ENCODE measurements at regions not wholly inside any gene's neighbourhood (a gene's known extent, or its start where the extent isn't known, plus 50 kb on each side); places are given as distances from the start of the nearest gene placed in this dataset.

DNA sequence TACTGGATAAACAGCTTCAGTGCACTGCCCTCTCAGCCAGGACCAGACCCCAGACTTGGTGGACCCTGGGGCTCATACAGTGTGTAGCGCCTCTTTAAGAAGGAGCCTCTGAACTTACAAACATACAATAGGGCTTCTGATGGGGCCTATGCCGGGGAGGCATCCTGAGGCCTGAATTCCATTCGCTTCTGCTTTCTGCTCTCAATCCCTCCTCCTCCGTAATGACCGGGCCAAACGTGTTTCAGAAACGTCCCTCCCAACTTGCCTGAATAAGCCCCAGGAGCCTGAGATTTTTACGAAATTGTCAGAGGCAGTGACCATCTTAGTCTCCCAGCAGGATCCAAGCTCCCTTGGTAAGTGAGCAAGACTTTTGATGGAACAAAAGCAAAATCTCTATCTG lies 128.1 kb upstream of the BOD1 start:
- no peak for DNase-seq

DNA sequence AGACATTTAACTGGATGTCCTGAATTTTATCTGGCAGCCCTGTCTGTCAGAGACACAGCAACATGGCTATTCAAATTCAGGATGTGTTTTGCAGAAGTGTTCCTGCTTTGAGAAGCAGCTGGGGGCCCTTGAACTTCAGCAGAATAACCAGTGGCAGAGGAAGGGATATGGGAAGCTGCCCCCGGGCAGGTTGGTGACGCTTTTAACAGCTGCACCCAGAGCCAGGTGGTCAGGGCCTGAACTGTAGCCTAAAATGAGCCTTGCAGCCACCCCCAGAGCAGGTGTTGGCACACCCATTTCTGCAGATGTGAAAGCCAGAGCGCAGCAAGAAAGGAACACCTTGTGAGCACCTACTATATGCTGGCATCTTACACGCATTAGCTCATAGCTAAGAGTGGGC lies 128.7 kb upstream of the BOD1 start:
- no peak for DNase-seq

DNA sequence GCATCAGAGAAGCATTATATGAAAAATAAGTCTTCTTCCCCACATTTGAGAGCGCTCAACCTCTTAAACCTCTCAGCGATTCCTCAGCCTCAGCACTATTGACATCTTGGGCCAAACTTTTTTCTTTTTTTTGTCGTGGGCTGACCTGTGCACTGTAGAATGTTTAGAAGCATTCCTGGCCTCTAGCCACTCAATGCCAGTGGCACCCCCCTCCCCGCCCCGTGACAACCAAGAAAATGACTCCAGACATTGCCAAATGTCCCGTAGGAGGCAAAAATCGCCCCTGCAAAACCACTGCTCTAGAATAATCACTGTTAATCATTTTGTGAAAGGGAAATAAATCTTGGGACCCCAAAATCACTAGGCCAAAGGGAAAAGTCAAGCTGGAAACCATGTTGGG lies 129.1 kb upstream of the BOD1 start:
- DNase-seq = no peak

DNA sequence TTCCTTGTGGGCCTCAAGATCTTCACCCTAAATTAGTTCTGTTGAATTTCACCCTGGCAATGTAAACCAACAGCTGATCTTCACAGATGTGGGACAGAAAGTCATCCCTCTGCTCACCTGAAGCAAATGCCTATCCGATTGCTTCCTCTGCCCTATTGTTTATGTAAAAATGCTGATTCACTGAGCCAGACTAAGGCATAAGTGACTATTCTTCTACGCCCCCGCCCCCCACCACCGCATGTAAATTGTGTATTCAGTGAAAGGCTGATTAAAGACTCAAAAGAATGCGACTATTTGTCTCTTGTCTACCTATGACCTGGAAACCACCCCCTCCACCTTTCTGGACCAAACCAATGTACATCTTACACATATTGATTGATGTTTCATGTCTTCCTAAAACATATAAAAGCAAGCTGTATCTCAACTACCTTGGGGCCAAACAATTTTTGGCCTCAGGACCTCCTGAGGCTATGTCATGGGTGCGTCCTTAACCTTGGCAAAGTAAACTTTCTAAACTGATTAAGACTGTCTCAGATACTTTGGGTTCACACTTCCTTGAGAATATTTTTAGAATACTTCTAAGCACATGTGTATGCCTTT lies 129.7 kb upstream of the BOD1 start:
- DNase-seq = no peak

DNA sequence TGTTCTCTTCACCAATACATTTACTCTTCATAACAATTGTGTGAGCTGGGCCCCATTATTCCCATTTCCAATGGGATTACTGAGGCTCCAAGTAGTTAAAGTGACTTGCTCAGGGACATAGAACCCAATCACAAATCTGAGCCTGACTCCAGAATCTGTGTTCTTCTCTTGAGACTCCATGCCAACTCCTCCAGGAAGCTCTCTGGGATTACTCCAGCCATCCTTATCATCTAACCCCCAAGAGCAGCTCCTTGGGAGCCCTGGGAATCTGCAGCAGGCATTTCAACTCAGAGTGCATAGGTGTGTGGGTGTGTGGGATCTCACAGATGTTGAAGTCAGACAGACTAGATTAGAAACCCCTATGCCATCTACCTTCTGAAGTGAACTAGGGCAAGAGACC lies 131.4 kb upstream of the BOD1 start:
- DNase-seq = no peak

DNA sequence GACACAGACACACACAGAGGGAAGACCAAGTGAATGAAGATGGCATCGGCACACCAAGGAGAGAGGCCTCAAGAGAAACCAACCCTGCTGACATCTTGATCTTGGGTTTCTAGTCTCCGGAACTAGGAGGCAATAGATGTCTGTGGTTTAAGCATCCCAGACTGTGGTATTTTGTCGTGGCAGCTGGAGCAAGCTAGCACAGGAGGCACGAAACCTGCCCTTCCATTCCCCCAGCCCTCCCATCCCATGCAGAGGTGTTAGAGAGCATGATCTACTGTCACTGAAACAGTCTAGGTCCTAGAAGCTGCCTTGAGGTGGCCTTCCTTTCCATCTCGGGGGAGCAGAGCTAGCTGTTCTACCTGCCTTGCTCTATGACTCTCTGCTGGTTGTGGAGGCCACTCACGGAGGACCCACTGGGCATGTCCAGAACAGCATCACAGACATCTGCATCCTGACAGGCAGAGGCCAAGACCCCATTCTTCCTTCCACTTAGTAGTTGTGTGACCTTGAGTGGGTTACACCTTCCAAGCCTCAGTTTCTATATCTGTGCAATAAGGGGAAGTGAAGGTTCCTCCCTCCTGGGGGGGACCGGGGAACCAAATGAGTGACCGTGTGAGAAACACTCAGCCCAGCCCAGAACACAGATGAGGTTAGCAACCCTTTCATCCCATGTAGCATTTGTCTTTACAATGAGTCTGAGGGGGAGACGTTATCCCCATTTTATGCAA lies 134.3 kb upstream of the BOD1 start:
- no peak for DNase-seq

DNA sequence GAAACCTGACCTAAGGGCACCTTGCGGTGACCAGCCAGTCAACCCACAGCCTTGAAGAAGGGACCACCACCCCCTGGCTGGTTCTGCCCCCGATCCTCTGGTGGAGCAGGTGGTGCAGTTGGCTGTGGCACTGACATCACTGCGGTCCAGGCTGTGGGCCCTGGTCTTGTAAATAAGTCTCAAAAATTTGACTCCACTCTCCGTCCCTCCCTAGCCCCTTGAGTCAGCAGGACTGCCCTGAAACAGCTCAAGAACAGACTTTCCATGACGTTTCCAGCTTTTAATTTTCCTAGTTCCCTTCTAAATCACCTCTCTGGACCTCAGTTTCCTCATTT lies 134.8 kb upstream of the BOD1 start:
- DNase-seq = no peak

DNA sequence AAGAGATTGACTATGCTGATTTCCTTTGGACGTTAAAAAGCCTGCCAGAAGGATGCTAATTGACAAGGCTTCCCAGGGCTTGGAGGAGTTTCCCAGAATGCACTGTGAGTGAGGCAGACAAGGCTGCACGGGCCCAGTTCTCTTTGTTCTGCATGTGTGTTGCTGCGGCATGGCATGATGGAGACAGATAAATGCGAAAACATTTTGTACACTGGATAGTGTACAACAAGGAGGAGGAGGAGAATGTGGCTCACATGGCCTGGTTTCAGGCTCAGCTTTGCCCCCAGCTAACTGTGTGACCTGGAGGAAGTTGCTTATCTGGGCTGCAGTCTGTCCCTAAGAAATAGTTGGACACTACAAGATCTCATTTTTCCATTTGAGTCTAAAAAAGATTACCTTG lies 135.5 kb upstream of the CPEB4 start:
- no peak for DNase-seq

DNA sequence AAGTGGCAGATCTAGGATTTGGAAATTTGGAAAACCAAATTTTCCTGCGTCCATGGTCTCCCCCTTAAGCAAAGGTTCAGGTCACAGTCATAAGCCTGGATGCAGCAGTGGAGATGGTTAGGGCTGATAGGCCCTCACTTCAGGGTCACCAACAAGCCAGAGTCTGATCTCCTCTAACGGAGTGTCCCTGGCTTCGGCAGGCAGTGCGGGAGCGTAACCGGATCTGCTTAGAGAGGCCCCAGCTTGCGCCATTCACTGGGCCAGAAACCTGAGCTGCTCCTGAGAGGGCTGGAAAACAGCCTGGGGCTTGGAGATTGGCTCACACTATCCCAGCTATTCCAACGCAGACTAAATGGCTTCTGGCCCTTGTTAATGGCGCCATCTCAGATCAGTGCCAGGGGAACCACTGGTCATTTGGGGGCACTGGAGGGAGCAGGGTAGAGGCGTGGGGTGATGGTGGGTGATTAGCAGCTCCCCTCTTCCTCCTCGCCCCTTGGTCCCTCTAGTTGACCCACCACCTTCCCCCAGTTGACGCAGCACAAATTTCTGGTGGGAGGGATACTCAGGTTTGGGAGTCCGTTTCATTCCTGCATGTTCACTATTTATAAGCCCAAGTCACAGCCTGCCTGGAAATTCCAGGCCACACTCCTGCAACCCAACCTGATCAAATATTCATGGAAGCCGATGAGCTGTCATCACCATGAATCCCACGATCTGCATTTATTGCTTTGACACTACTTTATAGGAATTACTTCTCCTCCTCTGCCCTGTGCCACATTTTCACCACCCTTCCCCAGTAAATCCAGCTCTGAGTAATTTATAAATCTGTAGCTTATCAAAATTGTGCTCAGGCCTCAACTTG lies 134.6 kb upstream of the CPEB4 start:
- no peak for DNase-seq

DNA sequence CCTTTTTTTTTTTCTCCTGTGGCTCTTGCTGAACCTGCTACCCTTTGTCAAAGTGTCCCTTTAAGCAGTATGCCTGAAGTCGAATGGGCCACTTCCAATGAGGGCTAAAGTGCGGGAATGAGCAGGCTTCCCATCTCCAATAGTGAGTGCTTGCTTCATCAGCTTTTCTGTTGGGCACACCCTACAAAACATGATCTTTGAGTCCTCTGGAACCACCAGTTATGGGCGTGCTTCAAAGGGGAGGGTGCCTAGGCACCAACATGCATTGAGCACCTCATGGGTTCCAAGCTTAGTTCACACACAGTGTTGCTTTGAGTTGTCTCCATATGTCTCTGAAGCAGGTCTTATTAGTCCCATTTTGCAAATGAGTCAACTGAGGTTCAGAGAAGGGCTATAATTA lies 132.8 kb upstream of the CPEB4 start:
- no peak for DNase-seq

DNA sequence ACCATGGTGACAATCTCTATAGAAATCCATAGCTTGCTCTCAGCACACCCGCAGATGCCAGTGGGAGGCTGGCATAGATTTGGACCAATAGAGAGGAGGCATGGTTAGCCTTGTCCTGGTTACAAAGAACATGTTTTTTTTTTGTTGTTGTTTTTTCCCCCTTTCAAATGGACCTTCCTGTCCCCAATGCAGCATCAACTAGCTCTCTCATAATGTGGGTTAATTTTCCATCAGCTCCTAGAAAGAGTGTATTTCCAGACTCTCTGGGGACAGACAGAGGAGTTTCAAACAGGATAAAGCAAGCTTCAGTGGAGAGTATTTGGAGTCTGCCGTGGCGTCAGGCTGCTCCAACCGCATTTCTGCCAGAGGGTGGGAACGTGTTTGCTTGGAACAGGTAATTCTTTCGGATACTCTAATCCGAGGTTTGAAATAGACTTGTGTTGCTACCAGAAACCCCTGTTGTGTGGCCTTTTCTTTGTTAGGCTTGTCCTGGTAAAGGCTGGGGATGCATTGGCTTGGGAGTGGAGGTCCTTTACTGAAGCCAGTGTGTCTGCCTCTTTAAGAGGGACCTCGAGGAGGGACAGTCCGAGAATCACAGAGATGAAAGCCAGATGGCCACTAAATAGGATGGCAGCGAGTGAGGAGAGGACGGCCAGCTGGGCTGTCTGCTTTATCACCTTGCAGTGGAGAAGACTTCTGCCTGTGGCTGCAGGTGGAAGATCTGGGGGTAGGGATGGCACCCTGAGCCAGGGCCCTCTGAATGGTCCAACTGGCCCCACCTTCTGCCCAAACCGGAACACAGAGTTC lies 130.5 kb upstream of the CPEB4 start:
- DNase-seq = no peak

DNA sequence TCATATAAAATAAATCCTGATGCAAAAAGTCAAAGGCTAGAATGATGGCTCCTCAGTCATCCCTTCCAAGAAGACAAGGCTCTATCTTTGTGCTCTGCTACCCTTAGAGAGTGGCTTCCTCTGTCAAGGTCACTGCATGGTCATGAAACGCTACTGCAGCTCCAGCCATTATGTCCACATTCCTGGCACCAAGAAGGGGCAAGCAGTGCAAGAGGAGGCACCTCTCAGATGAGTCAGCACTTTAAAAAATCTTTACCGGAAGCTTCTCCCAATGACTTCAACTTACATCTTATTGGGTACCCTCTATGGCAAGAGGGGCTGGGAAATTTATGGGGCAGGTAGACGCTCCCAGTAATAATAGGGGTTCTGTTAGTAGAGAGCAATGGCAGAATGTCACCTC lies 129.5 kb upstream of the CPEB4 start:
- DNase-seq = no peak

DNA sequence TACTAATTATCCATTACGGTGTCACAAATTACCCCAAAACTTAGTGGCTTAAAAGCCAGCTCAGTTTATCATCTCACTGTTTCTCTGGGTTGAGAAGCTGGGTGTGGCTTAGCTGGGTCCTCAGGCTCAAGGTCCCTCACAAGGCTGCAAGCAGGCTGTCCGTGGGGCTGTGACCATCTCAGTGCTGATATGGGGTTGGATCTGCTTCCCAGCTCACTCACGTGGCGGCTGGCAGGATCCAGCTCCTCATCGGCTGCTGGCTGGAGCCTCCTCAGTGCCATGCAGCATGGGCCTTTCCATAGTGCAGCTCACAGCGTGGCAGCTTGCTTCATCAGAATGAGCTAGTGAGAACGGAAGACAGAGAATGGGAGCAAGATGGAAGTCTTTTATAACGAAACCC lies 128.5 kb upstream of the CPEB4 start:
- DNase-seq = no peak

DNA sequence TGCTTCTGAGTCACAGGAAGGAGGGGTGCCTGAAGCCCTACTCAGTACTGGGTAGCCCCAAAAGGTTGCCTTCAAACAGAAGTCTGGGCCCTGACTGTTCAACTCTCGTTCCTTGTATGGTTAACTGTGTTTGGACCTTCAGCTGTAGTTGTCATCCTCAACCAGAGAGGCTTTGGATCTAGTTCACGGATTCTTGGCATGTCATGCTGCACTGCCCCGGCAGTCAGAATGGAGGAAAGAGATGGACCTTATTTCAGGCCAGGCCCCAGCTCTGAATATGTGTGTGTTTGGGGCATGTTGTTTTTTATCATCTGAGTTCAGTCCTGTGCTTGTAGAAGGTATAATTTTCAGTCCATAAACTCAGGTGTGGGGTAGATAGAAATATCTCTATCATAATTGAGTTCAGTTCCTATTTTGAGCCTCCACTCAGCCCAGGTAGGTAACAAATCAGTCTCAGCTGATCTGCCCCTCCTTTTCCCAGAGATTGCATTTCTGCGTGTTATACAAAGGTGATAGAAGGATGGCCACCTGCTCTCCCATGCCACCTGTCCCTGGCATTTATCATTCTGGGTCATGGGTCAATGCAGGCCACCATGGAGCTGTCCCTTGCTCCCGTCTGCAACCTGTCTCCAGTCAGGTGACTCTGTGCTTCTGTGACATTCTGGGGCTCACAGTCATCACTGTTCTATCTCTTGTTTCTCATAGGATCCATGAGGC lies 127.5 kb upstream of the CPEB4 start:
- DNase-seq = no peak

DNA sequence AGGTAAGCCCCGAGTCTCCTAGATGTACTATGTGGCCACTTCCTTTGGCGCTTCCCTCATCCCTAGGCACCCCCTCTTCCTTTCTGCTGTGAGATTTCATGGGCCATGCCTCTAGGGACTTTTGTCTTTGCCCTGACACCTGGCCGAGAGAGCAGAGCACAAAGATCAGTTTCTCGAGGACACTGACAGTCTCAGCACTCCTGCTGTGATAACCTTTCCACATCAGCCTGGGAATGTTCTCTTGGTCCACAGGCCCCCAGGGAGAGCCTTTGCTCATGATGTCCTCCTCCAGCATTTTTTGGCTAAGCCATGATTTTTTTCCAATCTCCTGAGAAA lies 127.0 kb upstream of the CPEB4 start:
- no peak for DNase-seq

DNA sequence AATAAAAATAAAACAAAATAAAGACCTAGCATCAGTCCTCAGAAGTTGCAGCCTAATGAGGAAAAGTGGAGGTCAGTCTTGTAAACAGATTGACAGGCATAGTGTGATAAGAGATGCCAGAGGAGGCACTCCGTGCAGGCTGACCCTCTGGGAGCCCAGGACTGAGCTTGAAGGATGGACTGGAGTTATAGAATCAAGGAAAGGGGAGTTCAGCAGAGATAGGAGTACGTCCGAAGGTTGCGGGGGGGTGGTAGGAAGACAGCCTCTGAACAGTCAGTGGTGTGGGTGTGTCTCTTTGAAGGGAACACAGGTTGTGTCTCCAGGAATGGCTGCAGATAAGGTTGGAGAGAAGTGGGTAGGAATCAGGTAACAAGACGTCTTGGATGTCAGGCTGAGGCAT lies 126.1 kb upstream of the CPEB4 start:
- no peak for DNase-seq

DNA sequence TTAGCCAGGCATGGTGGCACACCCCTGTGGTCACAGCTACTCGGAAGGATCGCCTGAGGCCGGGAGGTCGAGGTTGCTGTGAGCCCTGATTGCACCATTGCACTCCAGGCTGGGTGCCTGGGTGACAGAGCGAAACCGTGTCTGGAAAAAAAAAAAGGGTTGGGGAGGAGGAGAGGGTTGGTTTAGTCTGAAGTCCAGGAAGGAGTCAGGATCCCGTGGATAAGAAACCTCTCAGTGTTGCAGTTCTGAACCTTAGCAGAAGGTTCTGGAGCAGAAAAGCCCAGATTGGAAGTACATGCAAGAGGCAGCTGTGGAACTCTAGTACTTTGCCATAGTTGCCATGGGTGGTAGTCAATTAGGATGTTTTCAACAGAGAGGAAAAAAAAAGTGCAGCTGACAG lies 125.2 kb upstream of the CPEB4 start:
- DNase-seq = no peak

DNA sequence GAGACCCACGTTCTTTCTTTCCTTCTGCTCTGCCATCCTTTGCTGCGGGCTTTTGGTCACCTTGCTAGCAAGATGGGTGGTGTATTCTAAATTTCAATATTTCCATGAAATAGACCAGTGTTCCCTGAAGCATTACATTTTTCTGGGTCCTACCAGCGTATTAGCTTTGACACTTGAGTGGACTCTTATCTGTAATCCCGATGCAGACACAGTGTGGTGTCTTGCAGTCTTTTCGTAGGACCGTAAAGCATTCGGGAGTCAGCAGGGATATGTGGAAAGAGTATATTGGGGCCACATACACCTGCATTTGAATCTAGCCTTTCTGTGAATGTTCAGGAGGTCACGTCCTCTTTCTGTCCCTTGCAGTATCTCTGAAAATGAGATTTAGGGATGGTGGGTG lies 124.7 kb upstream of the CPEB4 start:
- no peak for DNase-seq

DNA sequence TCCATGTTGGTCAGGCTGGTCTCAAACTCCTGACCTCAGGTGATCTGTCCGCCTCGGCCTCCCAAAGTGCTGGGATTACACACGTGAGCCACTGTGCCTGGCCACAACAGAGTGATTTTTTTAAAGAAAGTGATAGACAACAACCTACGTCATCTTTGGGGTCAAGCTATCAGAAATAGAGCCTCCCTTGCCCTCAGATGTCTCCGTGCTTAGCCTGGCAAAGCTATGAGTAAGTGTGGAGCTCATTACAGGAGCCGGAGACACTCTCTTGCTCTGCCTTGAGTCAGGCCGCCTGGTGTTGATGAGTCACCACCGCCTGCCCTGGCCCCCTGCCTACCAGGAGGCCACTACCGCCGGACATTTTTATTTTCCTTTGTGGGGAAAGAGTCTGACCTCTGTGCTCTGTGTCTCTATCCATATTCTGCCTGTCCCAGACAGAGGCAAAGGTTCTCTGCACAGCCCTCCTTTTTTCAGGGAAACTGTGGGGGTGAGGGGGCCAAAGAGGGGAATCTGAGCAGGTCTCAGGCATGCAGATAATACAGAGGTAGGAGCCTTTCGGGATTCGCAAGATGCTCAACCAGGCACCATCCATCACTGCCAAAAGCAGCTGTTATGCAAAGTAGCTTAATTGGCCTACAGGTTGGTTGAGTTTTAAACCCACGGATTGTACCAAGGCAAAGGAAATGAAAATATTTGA lies 123.7 kb upstream of the CPEB4 start:
- DNase-seq = no peak

DNA sequence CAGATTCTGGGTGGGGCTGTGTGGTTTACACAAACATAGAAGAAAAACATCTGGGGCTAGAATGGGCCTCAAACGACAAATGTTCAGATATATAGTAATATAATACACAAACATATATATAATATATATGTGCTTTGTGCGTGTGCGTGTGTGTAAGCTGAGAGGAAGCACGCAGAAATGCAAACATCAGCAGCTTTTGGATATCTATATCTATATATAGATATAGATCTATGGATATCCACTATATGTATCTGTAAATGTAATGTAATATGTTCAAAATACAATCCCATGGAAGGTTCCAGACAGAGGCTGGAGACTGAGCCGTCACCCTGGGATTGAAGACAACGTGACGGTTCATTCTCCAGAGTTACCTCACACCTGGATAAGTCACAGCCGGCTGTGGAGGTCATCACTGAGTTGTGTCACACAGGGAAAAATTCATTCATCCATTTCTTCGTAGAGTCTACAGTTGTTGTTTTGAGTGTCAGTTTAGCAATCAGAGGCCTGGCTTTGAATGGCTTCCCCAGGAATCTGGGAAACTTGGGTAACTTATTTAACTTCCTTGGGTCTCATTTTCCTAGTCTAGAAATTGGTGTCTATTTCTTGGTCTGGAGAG lies 123.0 kb upstream of the CPEB4 start:
- no peak for DNase-seq

DNA sequence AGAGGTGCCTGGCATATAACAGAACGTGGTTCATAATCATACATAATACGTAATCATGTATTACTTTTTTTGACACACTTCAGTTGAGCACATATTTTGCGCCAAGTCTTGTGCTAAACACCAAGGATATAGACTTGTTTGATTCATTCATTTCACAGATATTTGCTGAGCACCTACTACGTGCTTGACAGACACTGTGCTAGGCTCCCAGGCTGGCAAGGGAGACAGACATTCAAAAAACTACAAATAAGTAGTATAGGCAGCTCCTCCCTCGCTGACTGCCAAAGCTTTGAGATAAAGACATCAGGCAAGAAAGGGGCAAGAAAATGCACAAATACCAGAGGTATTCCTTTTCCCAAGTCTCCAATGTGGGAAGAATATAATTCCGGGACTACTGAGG lies 122.5 kb upstream of the CPEB4 start:
- no peak for DNase-seq

All from NCI-H1694 treated with DMSO at 0.1 percent for 48 hours (cell line).